Heart right ventricle (tissue), 16 donors: ENCODE measurements at regions not wholly inside any gene's neighbourhood (a gene's known extent, or its start where the extent isn't known, plus 50 kb on each side); places are given as distances from the start of the nearest gene placed in this dataset.
A peak's percentile ranks its signal among the peaks of the same experiment; 100 is the strongest.

ENCODE experiments used
- ATAC-seq, 8 donors: fragments of 200-7000 bp; cut with Tn5 transposase; one replicate each; pipeline ENCODE4 v1.9.1; 2020; ENCODE audit warnings: mild to moderate bottlenecking in 8 of 8, moderate library complexity in 8 of 8, moderate number of reproducible peaks in 1 of 8
- DNase-seq, 2 donors: peaks; one replicate each; pipeline ENCODE4 v3.0.0-alpha.2; 2020
- H3K27ac ChIP-seq, 10 donors: fragments of 200-600 bp; sonication (generic) in 2 of 10; one replicate each; pipeline versions ENCODE4 v1.5.0 to v1.8.0; 2020 to 2022; ENCODE audit warnings: mild to moderate bottlenecking in 3 of 10
- H3K27me3 ChIP-seq, 7 donors: fragments of 200-600 bp; one replicate each; pipeline ENCODE4 v1.8.0; 2021 to 2022; ENCODE audit warnings: mild to moderate bottlenecking in 2 of 7
- H3K36me3 ChIP-seq, 9 donors: fragments of 200-600 bp; sonication (generic) in 1 of 9; one replicate each; pipeline versions ENCODE4 v1.5.0 to v1.8.0; 2020 to 2022; ENCODE audit warnings: mild to moderate bottlenecking in 2 of 9
- H3K4me1 ChIP-seq, 9 donors: fragments of 200-600 bp; sonication (generic) in 1 of 9; one replicate each; pipeline versions ENCODE4 v1.5.0 to v1.8.0; 2020 to 2022; ENCODE audit warnings: mild to moderate bottlenecking in 4 of 9
- H3K4me3 ChIP-seq, 10 donors: fragments of 200-600 bp; sonication (generic) in 2 of 10; one replicate each; pipeline versions ENCODE4 v1.5.0 to v1.8.0; 2020 to 2022; ENCODE audit warnings: mild to moderate bottlenecking in 7 of 10, moderate library complexity in 2 of 10
- H3K9me3 ChIP-seq, 11 donors: fragments of 200-600 bp in 10 of 11; sonication (generic) in 2 of 11; one replicate each; pipeline versions ENCODE4 v1.5.0 to v1.8.0; 2013 to 2022; ENCODE audit warnings: mild to moderate bottlenecking in 2 of 11, control low read depth in 1 of 11, moderate library complexity in 1 of 11
- WGBS, 2 donors: extraction: QIAGEN DNeasy Blood & Tissue Kit; methylation state at CpG; one replicate each; pipeline ENCODE4 v1.1.7; 2013; ENCODE audit warnings: inconsistent platforms in 1 of 2; 5-methylcytosine and 5-hydroxymethylcytosine counted together
- intact Hi-C, 10 donors: fragments of 100-400 bp; cut with DNase I; formaldehyde crosslinking; loops; one replicate each; pipeline versions ENCODE4 v1.11.1 to v1.14.2; 2022
- TF ChIP-seq, protein P1 (sequence below), 9 donors: fragments of 200-600 bp; sonication (generic) in 2 of 9; IDR thresholded peaks; one replicate each; pipeline versions ENCODE4 v1.5.0 to v1.8.0; 2021 to 2022; ENCODE audit warnings: antibody characterized with exemption in 9 of 9, mild to moderate bottlenecking in 5 of 9, moderate library complexity in 1 of 9
- donor health status: Arrhythmogenic right ventricular cardiomyopathy.
- donor health status: ischemic (EF 13 %, LVEDD 7.1; RV severe dilation, severe dysfunction).
- donor health status: healthy with polysubstance abuse.
- donor health status: DM: no; HTN: yes; CAD: no.
- donor health status: DM: no; HTN: no; CAD: no.
- donor health status: ischemic (EF 25% LVEDD 6.9; RV normal size, moderate dysfunction).
- donor health status: ischemic (EF 25% LVEDD 5.7; RV mildly dilated, moderate dysfunction).
- donor health status: healthy.
- donor health status: DM: yes; HTN: yes; CAD: no.
- donor health status: Ischemic cardiomyopathy.
- donor health status: ischemic (EF 35%, LVEDD 5.7; RV mildly dilated, moderate dysfunction).
- donor health status: nonischemic (EF 11% LVEDD 7.7; RV severe dilation, severe dysfunction).
- donor health status: DM: yes; HTN: yes; CAD: no.
- donor health status: PGD.
- donor health status: ischemic (EF 29% LVEDD 5.4; RV normal size, mild dysfunction).
- donor health status: nonischemic (EF 23%, LVEDD 6.1; RV moderate dilation, normal function).

GRCh38 chr2:64818664-64819060 is 164.9 kb upstream of the SERTAD2 start:
- ATAC-seq: no peak
- Histone ChIP-seq H3K27me3 (peaks cover 0 to 6% (median 0%) of the 10 kb centered on the region in 7 donors), H3K9me3 (no peaks in the 10 kb centered on the region), H3K27ac (no peak overlapping the region), H3K4me1 (peaks cover 0 to 17% (median 0%) of the 10 kb centered on the region in 9 donors), H3K4me3 (no peak overlapping the region), H3K36me3 (no peaks in the 10 kb centered on the region)
- DNase-seq: no peak
- TF ChIP-seq, protein P1, sequence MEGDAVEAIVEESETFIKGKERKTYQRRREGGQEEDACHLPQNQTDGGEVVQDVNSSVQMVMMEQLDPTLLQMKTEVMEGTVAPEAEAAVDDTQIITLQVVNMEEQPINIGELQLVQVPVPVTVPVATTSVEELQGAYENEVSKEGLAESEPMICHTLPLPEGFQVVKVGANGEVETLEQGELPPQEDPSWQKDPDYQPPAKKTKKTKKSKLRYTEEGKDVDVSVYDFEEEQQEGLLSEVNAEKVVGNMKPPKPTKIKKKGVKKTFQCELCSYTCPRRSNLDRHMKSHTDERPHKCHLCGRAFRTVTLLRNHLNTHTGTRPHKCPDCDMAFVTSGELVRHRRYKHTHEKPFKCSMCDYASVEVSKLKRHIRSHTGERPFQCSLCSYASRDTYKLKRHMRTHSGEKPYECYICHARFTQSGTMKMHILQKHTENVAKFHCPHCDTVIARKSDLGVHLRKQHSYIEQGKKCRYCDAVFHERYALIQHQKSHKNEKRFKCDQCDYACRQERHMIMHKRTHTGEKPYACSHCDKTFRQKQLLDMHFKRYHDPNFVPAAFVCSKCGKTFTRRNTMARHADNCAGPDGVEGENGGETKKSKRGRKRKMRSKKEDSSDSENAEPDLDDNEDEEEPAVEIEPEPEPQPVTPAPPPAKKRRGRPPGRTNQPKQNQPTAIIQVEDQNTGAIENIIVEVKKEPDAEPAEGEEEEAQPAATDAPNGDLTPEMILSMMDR (IDR thresholded peaks at IDR 0.05): no peak
- intact Hi-C loops: no loop called here
- 46 to 47% methylated on average over 4 of the region's 4 CpGs for WGBS, 2 donors

- TF ChIP-seq, protein P1 (IDR thresholded peaks at IDR 0.05): no peak
- 61 to 76% methylated on average over 2 of the region's 2 CpGs for WGBS, 2 donors
- Histone ChIP-seq H3K27me3 (peaks cover 0 to 6% (median 0%) of the 10 kb centered on the region in 7 donors), H3K9me3 (no peaks in the 10 kb centered on the region), H3K4me1 (peaks cover 0 to 17% (median 0%) of the 10 kb centered on the region in 9 donors), H3K36me3 (no peaks in the 10 kb centered on the region), H3K27ac (peak overlapping the region in 4 of 10 donors; percentile 3 to 81 (median 20)), H3K4me3 (no peak overlapping the region)
- ATAC-seq (peak in 1 of 8 donors; percentile 42), DNase-seq (no peak)
- intact Hi-C loops: no loop called here
These were observed 165.6 kb upstream of the SERTAD2 start for GRCh38 chr2:64819361-64819760.

DNA sequence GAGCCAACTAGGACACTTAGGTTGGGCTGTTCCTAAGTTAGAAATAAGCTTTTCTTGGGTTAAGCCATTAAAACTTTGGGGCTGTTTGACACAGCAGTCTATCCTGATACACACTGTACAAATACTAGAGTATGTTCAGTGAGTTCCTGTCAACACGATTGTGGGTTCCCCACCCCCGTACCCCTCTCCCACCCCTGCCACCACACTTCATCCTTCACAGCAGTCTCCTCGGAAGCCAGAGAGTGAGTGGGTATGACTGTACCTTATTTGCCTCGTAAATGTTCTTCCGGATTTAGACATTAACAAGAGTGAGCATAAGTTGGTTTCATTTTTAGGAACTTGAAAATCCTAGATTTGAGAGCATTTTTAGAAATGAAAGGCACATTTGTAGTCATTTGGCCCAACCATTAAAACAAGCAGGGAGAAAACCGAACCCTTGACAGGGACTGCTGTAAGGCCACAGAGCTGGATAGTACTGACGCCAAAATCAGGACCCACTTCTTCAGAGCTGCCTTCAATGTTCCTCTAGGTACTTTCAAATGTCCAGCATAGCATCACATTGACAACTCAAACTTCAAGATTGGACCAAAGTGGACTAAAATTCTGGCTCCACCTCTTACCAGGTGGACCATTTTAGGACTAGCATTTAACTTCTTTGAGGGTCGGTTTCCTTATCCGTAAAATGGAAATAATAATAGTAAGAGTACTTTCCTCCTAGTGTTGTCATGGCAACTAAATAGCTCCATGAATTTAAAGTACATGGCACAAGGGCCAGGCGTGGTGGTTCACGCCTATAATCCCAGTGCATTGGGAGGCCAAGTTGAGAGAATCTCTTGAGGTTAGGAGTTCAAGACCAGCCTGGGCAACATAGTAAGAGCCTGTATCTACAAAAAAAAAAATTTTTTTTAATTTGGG is 166.3 kb upstream of the SERTAD2 start:
- peak overlapping the region in 4 of 10 donors; percentile 3 to 81 (median 20) for H3K27ac ChIP-seq
- intact Hi-C loops: loop anchor here in 1 of 10 donors (5.0 kb wide), 1 partner anchor 33 kb away; no protein-coding TSS in a partner anchor

GRCh38 chr2:64820901-64821300 is 167.2 kb upstream of the SERTAD2 start:
- H3K4me3 ChIP-seq: no peak overlapping the region
- DNase-seq (no peak), ATAC-seq (no peak)
- no peaks in the 10 kb centered on the region for H3K36me3 ChIP-seq
- 96 to 98% methylated on average over 1 of the region's 1 CpG for WGBS, 2 donors
- no peaks in the 10 kb centered on the region for H3K9me3 ChIP-seq
- H3K27me3 ChIP-seq: no peaks in the 10 kb centered on the region
- TF ChIP-seq, protein P1 (IDR thresholded peaks at IDR 0.05): no peak
- intact Hi-C loops: loop anchor here in 1 of 10 donors (5.0 kb wide), 1 partner anchor 34 kb away; no protein-coding TSS in a partner anchor
- peaks cover 0 to 17% (median 0%) of the 10 kb centered on the region in 9 donors for H3K4me1 ChIP-seq
- H3K27ac ChIP-seq: no peak overlapping the region

More for the DNA sequence above, 166.3 kb upstream of the SERTAD2 start:
- Histone ChIP-seq H3K4me1 (peaks cover 0 to 17% (median 0%) of the 10 kb centered on the region in 9 donors), H3K4me3 (no peak overlapping the region), H3K27me3 (peaks cover 0 to 6% (median 0%) of the 10 kb centered on the region in 7 donors), H3K9me3 (no peaks in the 10 kb centered on the region), H3K36me3 (no peaks in the 10 kb centered on the region)
- TF ChIP-seq, protein P1 (IDR thresholded peaks at IDR 0.05): no peak
- ATAC-seq: peak in 1 of 8 donors; percentile 44
- no peak for DNase-seq
- WGBS, 2 donors: 90 to 92% methylated on average over 11 of the region's 11 CpGs
